ENCODE measurements at regions not wholly inside any gene's neighbourhood (a gene's known extent, or its start where the extent isn't known, plus 50 kb on each side); places are given as distances from the start of the nearest gene placed in this dataset.
"Not testable (repeated sequence)": the region's sequence is repeated elsewhere in the genome, so short reads cannot be mapped to it uniquely, and the experiment has no call there.

DNA sequence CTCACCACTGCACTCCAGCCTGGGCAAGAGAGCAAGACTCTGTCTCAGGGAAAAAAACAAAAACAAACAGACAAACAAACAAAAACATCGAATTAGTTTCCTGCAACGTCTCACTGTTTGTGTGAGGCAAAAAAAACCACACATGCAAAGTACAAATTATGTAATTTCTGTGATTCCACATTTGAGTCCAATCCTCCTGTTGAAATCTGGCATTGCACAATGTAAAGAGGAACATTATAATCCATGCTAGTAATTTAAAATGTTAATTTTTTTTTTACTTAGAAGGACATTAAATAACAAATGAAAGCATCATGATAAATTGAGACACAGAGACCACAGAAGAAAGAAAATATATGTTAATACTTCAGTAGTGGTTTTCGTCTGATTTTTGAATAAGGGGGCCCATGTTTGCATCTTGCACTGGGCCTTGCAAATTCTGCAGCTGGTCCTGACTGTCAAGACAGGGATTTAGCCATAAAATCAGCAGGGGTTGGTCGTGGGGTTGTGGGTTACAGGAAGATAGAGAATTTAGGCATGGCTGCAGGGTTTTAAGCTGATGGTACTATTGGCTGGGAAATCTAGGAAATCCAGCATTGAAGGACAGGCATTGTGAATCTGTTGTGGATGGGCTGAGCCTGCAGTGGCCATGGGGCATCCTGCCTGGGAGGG, 102.6 kb upstream of the ALDH3B2 start:
- no peak for DNase-seq

GRCh38 chr11:67774175-67774574, 99.8 kb upstream of the ALDH3B2 start:
- not testable (repeated sequence) for DNase-seq

GRCh38 chr11:67768001-67768730, 93.7 kb upstream of the ALDH3B2 start:
- DNase-seq, result peak in 13 of 56 donors; percentile 1 to 30 (median 10)

DNA sequence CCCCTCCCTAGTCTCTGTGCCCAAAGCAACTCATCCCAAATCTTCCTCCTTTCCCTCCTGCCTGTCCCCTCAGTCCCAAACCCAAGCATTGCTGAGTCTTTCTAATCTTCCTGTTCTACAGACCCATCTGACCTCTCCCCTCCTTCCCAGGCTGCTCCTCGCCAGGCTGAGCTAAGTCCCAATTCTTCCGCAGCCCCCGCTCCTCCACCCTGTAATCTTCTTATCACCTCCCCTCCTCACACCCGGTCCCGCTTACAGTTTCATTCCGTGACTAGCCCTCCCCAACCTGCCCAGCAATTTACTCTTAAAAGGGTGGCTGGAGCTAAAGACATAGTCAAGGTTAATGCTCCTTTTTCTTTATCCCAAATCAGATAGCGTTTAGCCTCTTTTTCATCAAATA, 86.8 kb upstream of the ALDH3B2 start:
- DNase-seq, result not testable (repeated sequence)

DNA sequence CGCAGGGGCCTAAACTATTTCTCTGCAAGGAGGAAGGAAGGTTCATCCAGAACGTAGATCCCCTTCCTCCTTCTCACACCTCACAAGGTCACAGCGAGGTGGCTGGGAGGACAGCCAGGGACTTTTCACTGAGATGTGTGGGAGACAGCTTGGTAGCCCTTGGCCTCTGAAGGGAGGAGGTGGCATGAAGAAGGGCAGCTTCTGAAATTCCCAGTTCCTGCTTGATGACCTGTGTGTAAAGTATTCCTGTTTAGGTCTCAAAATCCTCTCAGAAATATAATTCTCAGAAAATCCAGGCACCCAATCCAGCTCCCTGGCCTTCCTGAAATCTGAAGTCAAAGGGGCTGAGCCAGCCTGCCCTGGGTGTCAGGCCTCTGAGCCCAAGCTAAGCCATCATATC, 84.9 kb upstream of the ALDH3B2 start:
- not testable (repeated sequence) for DNase-seq

GRCh38 chr11:67758467-67758866, 84.0 kb upstream of the ALDH3B2 start:
- DNase-seq, result not testable (repeated sequence)

DNA sequence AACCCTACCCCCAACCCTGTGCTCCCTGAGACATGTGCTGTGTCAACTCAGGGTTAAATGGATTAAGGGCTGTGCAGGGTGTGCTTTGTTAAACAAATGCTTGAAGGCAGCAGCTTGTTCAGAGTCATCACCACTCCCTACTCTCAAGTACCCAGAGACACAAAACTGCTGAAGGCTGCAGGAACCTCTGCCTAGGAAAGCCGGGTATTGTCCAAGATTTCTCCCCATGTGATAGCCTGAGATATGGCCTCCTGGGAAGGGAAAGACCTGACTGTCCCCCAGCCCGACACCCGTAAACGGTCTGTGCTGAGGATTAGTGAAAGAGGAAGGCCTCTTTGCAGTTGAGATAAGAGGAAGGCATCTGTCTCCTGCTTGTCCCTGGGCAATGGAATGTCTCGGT, 83.6 kb upstream of the ALDH3B2 start:
- DNase-seq, result not testable (repeated sequence)

- DNase-seq, result not testable (repeated sequence)
Observed at GRCh38 chr11:67753820-67754219, 79.4 kb upstream of the ALDH3B2 start.

DNA sequence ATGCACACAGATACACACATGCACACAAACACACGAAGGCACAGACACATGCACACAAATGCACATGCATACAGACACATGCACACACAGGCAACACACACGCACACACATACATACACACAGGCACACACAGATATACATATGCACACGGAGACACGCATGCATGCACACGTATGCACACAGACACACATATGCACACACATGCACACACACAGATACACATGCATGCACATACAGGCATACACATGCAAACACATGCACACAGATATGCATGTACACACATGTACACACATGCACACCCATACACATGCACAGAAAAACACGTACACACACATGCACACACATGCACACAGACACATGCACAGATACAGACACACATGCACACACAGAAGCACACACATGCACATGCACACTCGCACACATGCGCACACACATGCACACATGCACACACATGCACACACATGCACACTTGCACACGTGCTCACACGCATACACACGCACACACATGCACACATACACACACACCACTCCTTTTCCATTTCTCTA, 70.8 kb upstream of the ALDH3B2 start:
- no peak for DNase-seq

GRCh38 chr11:67744231-67744630, 69.8 kb upstream of the ALDH3B2 start:
- not testable (repeated sequence) for DNase-seq

DNA sequence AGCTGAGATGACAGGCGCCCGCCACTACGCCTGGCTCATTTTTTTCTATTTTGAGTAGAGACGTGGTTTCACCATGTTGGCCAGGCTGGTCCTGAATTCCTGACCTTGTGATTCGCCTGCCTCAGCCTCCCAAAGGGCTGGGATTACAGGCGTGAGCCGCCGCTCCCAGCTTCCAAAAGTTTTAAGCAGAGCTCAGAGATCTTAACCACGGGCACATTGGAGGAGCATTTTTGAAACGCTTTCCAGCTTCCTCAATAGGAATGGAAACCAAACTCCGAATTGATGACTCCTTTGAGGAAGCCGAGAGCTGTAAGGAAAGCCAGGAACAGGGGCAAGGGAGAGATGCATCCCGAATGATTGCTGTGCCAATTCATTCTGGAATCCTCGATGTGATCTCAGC, 63.8 kb upstream of the ALDH3B2 start:
- DNase-seq, result not testable (repeated sequence)

DNA sequence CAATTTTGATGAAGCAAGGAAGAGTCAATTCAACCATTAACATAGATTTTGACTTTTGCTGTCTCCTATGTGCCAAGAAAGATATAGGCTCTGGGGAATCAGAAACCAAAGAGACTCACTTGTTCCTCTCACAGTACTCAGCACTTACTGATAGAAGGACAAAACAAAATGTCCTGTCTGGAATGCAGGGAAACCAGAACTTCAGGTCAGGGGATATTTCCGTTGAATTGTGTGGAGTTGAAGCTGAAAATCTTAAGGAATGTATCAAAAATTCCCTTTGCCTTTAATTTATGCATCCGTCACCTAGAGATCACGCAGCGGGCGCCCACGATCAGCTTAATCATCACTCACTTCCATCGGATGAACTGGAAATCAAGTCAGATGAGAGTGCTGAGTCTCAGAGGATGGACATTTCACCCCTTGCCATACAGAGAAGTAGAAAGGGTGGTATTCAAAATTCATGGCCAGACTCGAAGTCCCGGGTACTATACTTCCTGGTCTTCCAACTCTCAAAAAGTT, 63.2 kb upstream of the ALDH3B2 start:
- not testable (repeated sequence) for DNase-seq

DNA sequence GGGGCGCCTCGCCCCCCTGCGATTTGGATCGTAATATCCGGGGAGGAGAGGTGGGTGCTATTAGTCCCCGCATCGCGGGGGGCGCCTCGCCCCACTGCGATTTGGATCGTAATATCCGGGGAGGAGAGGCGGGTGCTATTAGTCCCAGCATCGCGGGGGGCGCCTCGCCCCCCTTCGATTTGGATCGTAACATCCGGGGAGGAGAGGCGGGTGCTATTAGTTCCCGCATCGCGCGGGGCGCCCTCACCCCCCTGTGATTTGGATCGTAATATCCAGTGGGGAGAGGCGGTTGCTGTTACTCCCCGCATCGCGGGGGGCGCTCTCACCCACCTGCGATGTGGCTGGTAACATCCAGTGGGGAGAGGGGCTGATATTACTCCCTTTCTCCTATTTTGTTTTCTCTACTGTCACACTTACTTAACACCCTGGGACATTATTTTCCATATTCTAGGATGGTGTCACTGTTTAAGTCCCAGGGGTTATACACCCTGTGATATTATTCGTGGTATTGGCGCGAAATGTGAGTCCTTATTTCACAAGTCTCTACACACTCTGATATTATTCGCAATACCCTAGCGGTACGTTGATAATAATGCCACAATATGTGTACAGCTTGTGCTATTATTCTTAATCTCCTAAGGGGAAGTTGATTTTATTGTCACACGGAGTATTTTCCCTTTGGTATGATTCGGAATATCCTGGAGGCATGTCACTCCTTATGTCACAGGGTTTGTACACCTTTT, 57.8 kb upstream of the ALDH3B2 start:
- DNase-seq, result peak in 20 of 56 donors; percentile 0 to 88 (median 18)

- DNase-seq, result no peak
Observed at GRCh38 chr11:67731583-67731982, 57.2 kb upstream of the ALDH3B2 start.

GRCh38 chr11:67728163-67728571, 53.7 kb upstream of the ALDH3B2 start:
- not testable (repeated sequence) for DNase-seq

DNA sequence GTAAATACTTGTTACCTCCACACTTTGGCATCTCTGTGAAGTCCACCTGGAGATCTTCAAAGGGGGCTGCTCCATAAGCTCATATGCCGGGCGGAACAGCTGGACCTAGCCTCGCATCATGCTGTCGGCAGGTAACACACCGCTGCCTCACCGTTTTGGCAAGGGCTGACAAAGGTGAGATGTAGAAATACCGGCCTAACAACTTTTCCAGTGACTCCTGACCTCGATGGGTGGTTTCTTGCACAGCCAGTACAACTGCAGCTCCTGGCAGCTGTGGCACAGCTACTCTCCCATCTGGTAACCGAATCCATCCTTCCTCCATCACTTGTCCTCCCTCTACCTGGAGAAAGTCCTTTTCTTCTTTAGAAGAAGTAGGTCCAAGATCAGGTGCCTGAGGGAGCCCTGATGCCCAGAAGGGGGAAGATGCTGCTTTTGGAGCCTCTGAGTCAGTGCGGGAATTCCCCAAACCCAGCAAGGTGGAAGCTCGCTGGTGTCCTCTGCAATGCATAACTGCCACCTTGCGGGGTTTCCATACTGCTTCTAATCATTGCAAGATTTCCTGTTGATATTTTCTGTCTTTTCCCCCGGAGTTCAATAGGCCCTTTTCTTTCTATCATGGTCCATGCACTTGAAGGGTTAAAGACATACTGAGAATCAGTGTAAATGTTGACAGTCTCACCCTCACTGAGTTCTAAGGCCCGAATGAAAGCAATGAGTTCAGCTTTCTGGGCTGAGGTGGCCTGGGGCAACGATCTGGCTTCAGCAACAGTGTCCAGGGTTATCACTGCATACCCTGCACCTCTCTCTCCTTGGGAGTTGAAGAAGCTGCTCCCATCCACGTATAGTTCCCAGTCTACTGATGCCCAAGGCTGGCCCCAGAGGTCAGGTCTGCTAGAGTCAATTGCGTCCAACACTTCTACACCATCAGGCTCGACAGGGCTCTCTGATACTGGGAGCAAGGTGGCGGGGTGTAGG, 52.9 kb upstream of the ALDH3B2 start:
- not testable (repeated sequence) for DNase-seq

Measured in nucleus accumbens (tissue), 56 donors.